Smooth muscle cell (in vitro differentiated cells): ENCODE measurements at regions not wholly inside any gene's neighbourhood (a gene's known extent, or its start where the extent isn't known, plus 50 kb on each side); places are given as distances from the start of the nearest gene placed in this dataset.
"Not testable (repeated sequence)": the region's sequence is repeated elsewhere in the genome, so short reads cannot be mapped to it uniquely, and the experiment has no call there.

Experiments
- DNase-seq: peaks from one replicate; lab custom pipeline; 2025; ENCODE audit not compliant: unreplicated experiment; lab: John Stamatoyannopoulos, UW
- H2AFZ ChIP-seq: fragments of 200-600 bp; sonication (generic); 2 replicates; pipeline ENCODE4 v1.6.0; 2016; ENCODE audit warnings: antibody characterized with exemption, low read depth, mild to moderate bottlenecking
- H3F3A ChIP-seq: fragments of 200-600 bp; sonication (generic); 2 replicates; pipeline ENCODE4 v1.6.0; 2017; ENCODE audit warnings: antibody characterized with exemption, low read depth
- H3K27ac ChIP-seq: fragments of 200-600 bp; sonication (generic); 2 replicates; pipeline ENCODE4 v1.5.1; 2016; ENCODE audit warnings: low read depth, mild to moderate bottlenecking
- H3K27me3 ChIP-seq: fragments of 200-600 bp; sonication (generic); 2 replicates; pipeline ENCODE4 v1.6.1; 2016; ENCODE audit warnings: low read depth, mild to moderate bottlenecking
- H3K36me3 ChIP-seq: fragments of 200-600 bp; sonication (generic); 2 replicates; pipeline ENCODE4 v1.5.1; 2016; ENCODE audit warnings: low read depth
- H3K4me1 ChIP-seq: fragments of 200-600 bp; sonication (generic); 2 replicates; pipeline ENCODE4 v1.5.1; 2016; ENCODE audit warnings: low read depth
- H3K4me2 ChIP-seq: fragments of 200-600 bp; sonication (generic); 2 replicates; pipeline ENCODE4 v1.6.0; 2016; ENCODE audit warnings: mild to moderate bottlenecking
- H3K4me3 ChIP-seq: fragments of 200-600 bp; sonication (generic); 2 replicates; pipeline ENCODE4 v1.5.1; 2016; ENCODE audit warnings: mild to moderate bottlenecking
- H3K79me2 ChIP-seq: fragments of 200-600 bp; sonication (generic); 2 replicates; pipeline ENCODE4 v1.6.0; 2016; ENCODE audit warnings: low read depth, mild to moderate bottlenecking
- H3K9ac ChIP-seq: fragments of 200-600 bp; sonication (generic); 2 replicates; pipeline ENCODE4 v1.6.0; 2016; ENCODE audit warnings: low read depth
- H3K9me3 ChIP-seq: fragments of 200-600 bp; sonication (generic); replicated peaks from 2 replicates; pipeline ENCODE4 v1.5.1; 2016; ENCODE audit warnings: low read depth
- H4K20me1 ChIP-seq: fragments of 200-600 bp; sonication (generic); 2 replicates; pipeline ENCODE4 v1.6.0; 2016; ENCODE audit warnings: low read depth
- CTCF ChIP-seq: fragments of 200-600 bp; sonication (generic); IDR thresholded peaks from 2 replicates; pipeline ENCODE4 v1.5.1; 2017; ENCODE audit warnings: borderline replicate concordance, mild to moderate bottlenecking, antibody characterized with exemption; ENCODE audit not compliant: insufficient read depth, poor library complexity, severe bottlenecking
- WGBS: methylation state at CpG from one replicate; pipeline ENCODE4 v1.1.7; 2016; ENCODE audit warnings: low lambda C conversion rate; 5-methylcytosine and 5-hydroxymethylcytosine counted together

GRCh38 chr17:70588003-70588402, 418.7 kb downstream of the KCNJ2 start:
- 46% methylated on average over 2 of the region's 2 CpGs for WGBS
- Histone ChIP-seq H3K9ac (no peak overlapping the region), H4K20me1 (no peaks in the 10 kb centered on the region), H3K36me3 (no peaks in the 10 kb centered on the region), H3K27me3 (no peaks in the 10 kb centered on the region), H3K79me2 (no peaks in the 10 kb centered on the region), H3K4me2 (no peak overlapping the region), H3K9me3 (no peaks in the 10 kb centered on the region), H3K27ac (no peak overlapping the region), H3K4me3 (no peak overlapping the region), H2AFZ (no peak overlapping the region), H3K4me1 (no peaks in the 10 kb centered on the region), H3F3A (no peaks in the 10 kb centered on the region)
- no peak for TF ChIP-seq CTCF
- no peak for DNase-seq

DNA sequence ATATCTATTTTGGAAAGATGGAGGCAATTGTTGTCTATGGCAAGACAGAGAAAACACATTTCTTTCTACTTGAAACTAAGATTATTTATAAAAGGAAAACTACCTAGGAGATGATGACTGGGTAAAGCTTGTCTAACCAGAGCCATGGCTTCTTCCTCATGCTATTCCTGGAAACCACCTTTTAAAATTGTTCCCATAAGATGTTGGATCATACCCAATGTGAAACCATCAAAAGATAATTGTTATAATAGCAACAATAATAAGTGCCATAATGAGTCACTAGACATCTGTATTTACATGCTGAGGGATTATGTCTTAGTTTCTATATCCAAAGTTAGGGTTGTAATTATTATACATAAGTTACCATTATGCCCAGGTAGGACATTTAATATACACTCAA, 428.4 kb downstream of the KCNJ2 start:
- no peak for TF ChIP-seq CTCF

GRCh38 chr17:70599198-70599597, 429.9 kb downstream of the KCNJ2 start:
- no peak overlapping the region for H3K27ac ChIP-seq
- no peak overlapping the region for H3K9ac ChIP-seq

More for the DNA sequence above, 428.4 kb downstream of the KCNJ2 start:
- H3K4me1 ChIP-seq = no peaks in the 10 kb centered on the region
- no peaks in the 10 kb centered on the region for H3K36me3 ChIP-seq
- H3K4me3 ChIP-seq = no peak overlapping the region
- H2AFZ ChIP-seq = no peak overlapping the region
- no peaks in the 10 kb centered on the region for H3F3A ChIP-seq
- H3K4me2 ChIP-seq = no peak overlapping the region
- no peaks in the 10 kb centered on the region for H4K20me1 ChIP-seq
- no peaks in the 10 kb centered on the region for H3K79me2 ChIP-seq
- peaks cover 3% of the 10 kb centered on the region for H3K27me3 ChIP-seq
- H3K9me3 ChIP-seq = no peaks in the 10 kb centered on the region
- no peak overlapping the region for H3K27ac ChIP-seq
- DNase-seq = no peak
- H3K9ac ChIP-seq = no peak overlapping the region

GRCh38 chr17:70599945-70600344, 430.6 kb downstream of the KCNJ2 start:
- H3K9me3 ChIP-seq = not testable (repeated sequence)

More at GRCh38 chr17:70599198-70599597, 429.9 kb downstream of the KCNJ2 start:
- H3F3A ChIP-seq = no peaks in the 10 kb centered on the region
- no peak overlapping the region for H3K4me2 ChIP-seq
- H3K27me3 ChIP-seq = no peaks in the 10 kb centered on the region
- H2AFZ ChIP-seq = no peak overlapping the region
- no peaks in the 10 kb centered on the region for H3K4me1 ChIP-seq
- no peaks in the 10 kb centered on the region for H3K79me2 ChIP-seq
- no peak for TF ChIP-seq CTCF
- no peaks in the 10 kb centered on the region for H4K20me1 ChIP-seq
- no peaks in the 10 kb centered on the region for H3K36me3 ChIP-seq
- DNase-seq = no peak
- no peaks in the 10 kb centered on the region for H3K9me3 ChIP-seq
- no peak overlapping the region for H3K4me3 ChIP-seq

More at GRCh38 chr17:70599945-70600344, 430.6 kb downstream of the KCNJ2 start:
- WGBS = 96% methylated on average over 3 of the region's 3 CpGs
- not testable (repeated sequence) for H3K4me2 ChIP-seq, H3K36me3 ChIP-seq, H3K27me3 ChIP-seq, DNase-seq, H3K9ac ChIP-seq, H3K4me3 ChIP-seq, H2AFZ ChIP-seq, H3K27ac ChIP-seq, H3F3A ChIP-seq, H3K79me2 ChIP-seq, H3K4me1 ChIP-seq, H4K20me1 ChIP-seq
